GM23248 (cell line): ENCODE measurements at regions not wholly inside any gene's neighbourhood (a gene's known extent, or its start where the extent isn't known, plus 50 kb on each side); places are given as distances from the start of the nearest gene placed in this dataset.

Source experiments
- EZH2 ChIP-seq: fragments of 200-600 bp; sonication (generic); IDR thresholded peaks from 2 replicates; pipeline ENCODE4 v1.6.1; 2018; ENCODE audit warnings: antibody characterized with exemption, mild to moderate bottlenecking; ENCODE audit not compliant: insufficient read depth, poor library complexity, severe bottlenecking
- EZH2phosphoT487 ChIP-seq: fragments of 200-600 bp; sonication (generic); IDR thresholded peaks from 2 replicates; pipeline ENCODE4 v1.6.1; 2018; ENCODE audit warnings: antibody characterized with exemption, moderate library complexity, mild to moderate bottlenecking, low read depth; ENCODE audit not compliant: insufficient read depth

DNA sequence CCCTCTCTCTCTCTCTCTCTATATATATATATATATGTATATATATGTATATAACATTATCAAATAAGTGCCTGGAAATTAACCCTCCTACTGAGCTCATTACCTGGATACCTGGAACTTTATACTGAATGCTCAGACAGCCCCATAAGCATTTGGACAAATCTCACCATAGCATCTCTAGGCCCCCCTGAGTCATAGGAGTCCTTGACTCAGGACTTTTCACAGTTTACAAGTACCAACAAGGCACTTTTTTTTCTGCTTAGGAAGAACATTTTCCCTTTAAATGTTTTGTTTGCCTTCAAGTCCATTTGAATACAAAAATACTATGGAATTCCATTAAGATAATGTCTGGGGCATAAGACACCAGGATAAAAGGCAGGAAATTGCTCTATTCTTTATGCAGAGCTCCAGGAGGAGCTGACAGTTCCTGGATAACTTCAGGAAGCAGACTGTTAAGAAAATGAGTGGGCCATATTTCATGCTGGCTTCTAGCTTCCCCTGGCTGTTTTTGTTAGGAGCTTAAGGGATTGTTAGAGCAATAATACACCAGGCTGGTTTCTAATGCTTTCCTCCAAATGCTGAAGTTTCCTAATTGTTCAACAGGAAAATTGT lies 171.7 kb upstream of the ASIC2 start:
- TF ChIP-seq EZH2phosphoT487 (no peak), EZH2 (no peak)
